ENCODE measurements at regions not wholly inside any gene's neighbourhood (a gene's known extent, or its start where the extent isn't known, plus 50 kb on each side); places are given as distances from the start of the nearest gene placed in this dataset.
A peak's percentile ranks its signal among the peaks of the same experiment; 100 is the strongest.

- no peak overlapping the region for H3K4me3 ChIP-seq (ENCODE audit: low read depth, low read length)
- DNase-seq (ENCODE audit: low read depth): no peak
- no peak for TF ChIP-seq CTCF (IDR thresholded peaks at IDR 0.05; ENCODE audit: low read depth, low read length, missing control alignments)
Measured at GRCh38 chr5:167014401-167015056, 1276.9 kb upstream of the WWC1 start.

GRCh38 chr5:167020418-167020817 is 1271.0 kb upstream of the WWC1 start:
- no peak for TF ChIP-seq CTCF (IDR thresholded peaks at IDR 0.05; ENCODE audit: low read depth, low read length, missing control alignments)
- no peak overlapping the region for H3K4me3 ChIP-seq (ENCODE audit: low read depth, low read length)
- DNase-seq (ENCODE audit: low read depth): no peak

GRCh38 chr5:167029488-167029887 is 1262.0 kb upstream of the WWC1 start:
- DNase-seq (ENCODE audit: low read depth): no peak
- no peak for TF ChIP-seq CTCF (IDR thresholded peaks at IDR 0.05; ENCODE audit: low read depth, low read length, missing control alignments)

GRCh38 chr5:167030500-167031120 is 1260.8 kb upstream of the WWC1 start:
- H3K4me3 ChIP-seq (ENCODE audit: low read depth, low read length): no peak overlapping the region
- DNase-seq (ENCODE audit: low read depth): no peak
- TF ChIP-seq CTCF (IDR thresholded peaks at IDR 0.05; ENCODE audit: low read depth, low read length, missing control alignments): no peak

More at GRCh38 chr5:167029488-167029887, 1262.0 kb upstream of the WWC1 start:
- no peak overlapping the region for H3K4me3 ChIP-seq (ENCODE audit: low read depth, low read length)

- no peak for DNase-seq (ENCODE audit: low read depth)
- H3K4me3 ChIP-seq (ENCODE audit: low read depth, low read length): no peak overlapping the region
- TF ChIP-seq CTCF (IDR thresholded peaks at IDR 0.05; ENCODE audit: low read depth, low read length, missing control alignments): no peak
Measured at GRCh38 chr5:167036585-167036984, 1254.9 kb upstream of the WWC1 start.

DNA sequence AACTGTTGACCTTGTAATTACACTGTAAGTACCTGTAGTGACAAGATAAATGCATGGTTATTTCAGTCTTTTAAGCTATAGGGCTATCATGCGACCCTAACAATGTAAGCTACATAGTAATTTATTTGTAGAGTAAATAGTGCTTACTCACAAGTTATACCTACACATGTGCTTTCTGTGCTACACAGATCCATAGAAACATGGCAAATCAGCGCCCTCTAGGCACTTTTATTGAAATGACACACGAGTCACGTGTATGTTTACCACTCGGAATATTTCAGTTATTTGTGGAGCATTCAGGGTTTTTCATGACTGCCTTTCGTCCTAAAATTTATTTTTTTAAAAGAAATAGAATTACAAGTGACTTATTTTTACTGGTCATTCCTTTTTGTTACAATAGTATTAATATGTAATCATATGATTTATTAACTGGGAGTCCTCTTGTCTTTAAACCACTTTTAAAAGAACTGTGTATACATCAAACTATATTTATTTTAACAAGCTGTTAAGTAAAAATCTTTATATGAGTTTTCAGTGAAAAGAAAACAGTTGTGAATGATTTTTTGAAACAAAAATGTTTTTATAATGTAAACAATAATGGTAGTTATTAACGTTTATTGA is 1242.3 kb upstream of the WWC1 start:
- DNase-seq (ENCODE audit: low read depth): no peak
- peak; percentile 38 for TF ChIP-seq CTCF (IDR thresholded peaks at IDR 0.05; ENCODE audit: low read depth, low read length, missing control alignments)
- H3K4me3 ChIP-seq (ENCODE audit: low read depth, low read length): no peak overlapping the region

Measured in GM12864 (cell line).